ENCODE measurements at regions not wholly inside any gene's neighbourhood (a gene's known extent, or its start where the extent isn't known, plus 50 kb on each side); places are given as distances from the start of the nearest gene placed in this dataset.

GRCh38 chr4:89610236-89610635, 226.7 kb downstream of the SNCA start:
- TF ChIP-seq, protein P1, sequence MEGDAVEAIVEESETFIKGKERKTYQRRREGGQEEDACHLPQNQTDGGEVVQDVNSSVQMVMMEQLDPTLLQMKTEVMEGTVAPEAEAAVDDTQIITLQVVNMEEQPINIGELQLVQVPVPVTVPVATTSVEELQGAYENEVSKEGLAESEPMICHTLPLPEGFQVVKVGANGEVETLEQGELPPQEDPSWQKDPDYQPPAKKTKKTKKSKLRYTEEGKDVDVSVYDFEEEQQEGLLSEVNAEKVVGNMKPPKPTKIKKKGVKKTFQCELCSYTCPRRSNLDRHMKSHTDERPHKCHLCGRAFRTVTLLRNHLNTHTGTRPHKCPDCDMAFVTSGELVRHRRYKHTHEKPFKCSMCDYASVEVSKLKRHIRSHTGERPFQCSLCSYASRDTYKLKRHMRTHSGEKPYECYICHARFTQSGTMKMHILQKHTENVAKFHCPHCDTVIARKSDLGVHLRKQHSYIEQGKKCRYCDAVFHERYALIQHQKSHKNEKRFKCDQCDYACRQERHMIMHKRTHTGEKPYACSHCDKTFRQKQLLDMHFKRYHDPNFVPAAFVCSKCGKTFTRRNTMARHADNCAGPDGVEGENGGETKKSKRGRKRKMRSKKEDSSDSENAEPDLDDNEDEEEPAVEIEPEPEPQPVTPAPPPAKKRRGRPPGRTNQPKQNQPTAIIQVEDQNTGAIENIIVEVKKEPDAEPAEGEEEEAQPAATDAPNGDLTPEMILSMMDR (IDR thresholded peaks at IDR 0.05), result no peak
- TF ChIP-seq POLR2A (IDR thresholded peaks at IDR 0.05), result no peak

Measured in heart left ventricle (tissue), 13 donors.